HCT116 (cell line): ENCODE measurements at regions not wholly inside any gene's neighbourhood (a gene's known extent, or its start where the extent isn't known, plus 50 kb on each side); places are given as distances from the start of the nearest gene placed in this dataset.

Experiments used
- ATAC-seq: fragments of 200-7000 bp; cut with Tn5 transposase; 2 replicates; pipeline ENCODE4 v1.9.1; 2020; ENCODE audit warnings: mild to moderate bottlenecking, moderate library complexity
- BruUV-seq: library from RNA; stranded (reverse); fragments of 400-500 nt; replicated peaks from 2 replicates; lab custom pipeline; 2021; lab: Mats Ljungman, UMichigan
- CTCF ChIA-PET: fragments of 300-600 bp; sonication (Branson Sonifier 250); formaldehyde crosslinking; loops from one replicate; lab custom pipeline; 2021; ENCODE audit warnings: antibody characterized with exemption; lab: Charles Lee
- POLR2A ChIA-PET: fragments of 300-600, 350-600 bp; sonication (Branson Sonifier 250); formaldehyde crosslinking; loops from one replicate; lab custom pipeline; 2021; ENCODE audit warnings: antibody characterized with exemption; lab: Charles Lee
- RAD21 ChIA-PET, 2 experiments: fragments of 300-600 bp; sonication (Branson Sonifier 250); formaldehyde crosslinking; loops; one replicate each; lab custom pipeline; 2023; ENCODE audit warnings: low total read pairs in 2 of 2; ENCODE audit not compliant: uncharacterized antibody in 2 of 2, unreplicated experiment in 2 of 2, low non-redundant PET in 1 of 2; lab: Charles Lee
- DNase-seq: peaks from one replicate; pipeline ENCODE4 v3.0.0-alpha.2; 2010; ENCODE audit warnings: low read depth, low spot score
- H2AFZ ChIP-seq: fragments of 200-600 bp; shearing (Covaris generic), sonication (generic); 2 replicates; pipeline ENCODE4 v1.6.1; 2017; ENCODE audit warnings: low read depth, mixed run types, mixed read lengths, antibody characterized with exemption, low read length; ENCODE audit not compliant: poor library complexity, severe bottlenecking
- H3K27ac ChIP-seq: 2 replicates; pipeline ENCODE4 v1.5.1; 2012; ENCODE audit warnings: low read depth, low read length
- H3K27me3 ChIP-seq: fragments of 200-600 bp; sonication (generic); 2 replicates; pipeline ENCODE4 v1.6.1; 2016; ENCODE audit warnings: mixed run types, low read length, mixed read lengths; ENCODE audit not compliant: insufficient read depth
- H3K36me3 ChIP-seq, 2 experiments: fragments of 200-500 bp in 1 of 2; fragments of 200-600 bp in 1 of 2; sonication (Bioruptor generic) in 1 of 2; sonication (generic) in 1 of 2; 2 replicates each; pipeline versions ENCODE4 v1.5.1 to v1.6.1; 2014 to 2016; ENCODE audit warnings: low read length in 2 of 2, inconsistent platforms in 1 of 2, mixed read lengths in 1 of 2, mixed run types in 1 of 2; ENCODE audit not compliant: insufficient read depth in 2 of 2, control insufficient read depth in 1 of 2
- H3K4me1 ChIP-seq, 2 experiments: fragments of 200-600 bp in 1 of 2; sonication (generic) in 1 of 2; 2 replicates each; pipeline versions ENCODE4 v1.5.1 to v1.6.1; 2012 to 2017; ENCODE audit warnings: low read length in 2 of 2, inconsistent platforms in 1 of 2, mild to moderate bottlenecking in 1 of 2, mixed read lengths in 1 of 2, mixed run types in 1 of 2, moderate library complexity in 1 of 2; ENCODE audit not compliant: insufficient read depth in 2 of 2, control insufficient read depth in 1 of 2
- H3K4me2 ChIP-seq: fragments of 200-600 bp; sonication (generic); 2 replicates; pipeline ENCODE4 v1.6.1; 2017; ENCODE audit warnings: mixed run types, low read length, mixed read lengths
- H3K4me3 ChIP-seq, 2 experiments: fragments of 200-600 bp in 1 of 2; sonication (generic) in 1 of 2; replicated peaks in 1 of 2; 2 replicates each; pipeline ENCODE4 v1.5.1; 2011 to 2016; ENCODE audit warnings: low read length in 2 of 2, control low read depth in 1 of 2, low read depth in 1 of 2, mild to moderate bottlenecking in 1 of 2, mixed read lengths in 1 of 2, mixed run types in 1 of 2
- H3K79me2 ChIP-seq: fragments of 200-600 bp; sonication (generic); 2 replicates; pipeline ENCODE4 v1.6.1; 2017; ENCODE audit warnings: mild to moderate bottlenecking, mixed run types, low read length, moderate library complexity, mixed read lengths; ENCODE audit not compliant: insufficient read depth
- H3K9ac ChIP-seq: fragments of 200-600 bp; sonication (generic); 2 replicates; pipeline ENCODE4 v1.6.1; 2016; ENCODE audit warnings: low read length, mixed read lengths
- H3K9me2 ChIP-seq: fragments of 200-600 bp; sonication (generic), shearing (Covaris generic); 2 replicates; pipeline ENCODE4 v1.6.1; 2017; ENCODE audit warnings: mixed run types, mild to moderate bottlenecking, moderate library complexity; ENCODE audit not compliant: insufficient read depth
- H3K9me3 ChIP-seq, 2 experiments: fragments of 200-500 bp in 1 of 2; fragments of 200-600 bp in 1 of 2; sonication (Bioruptor generic) in 1 of 2; sonication (generic) in 1 of 2; 2 replicates each; pipeline ENCODE4 v1.6.1; 2014 to 2017; ENCODE audit warnings: low read length in 2 of 2, mixed read lengths in 2 of 2, inconsistent platforms in 1 of 2, low read depth in 1 of 2, mild to moderate bottlenecking in 1 of 2, mixed run types in 1 of 2, moderate library complexity in 1 of 2; ENCODE audit not compliant: control insufficient read depth in 1 of 2, insufficient read depth in 1 of 2
- H4K20me1 ChIP-seq: fragments of 200-600 bp; sonication (generic), shearing (Covaris generic); 2 replicates; pipeline ENCODE4 v1.6.1; 2017; ENCODE audit warnings: mixed run types, mild to moderate bottlenecking, moderate library complexity; ENCODE audit not compliant: insufficient read depth
- ATF3 ChIP-seq: IDR thresholded peaks from 2 replicates; pipeline ENCODE4 v1.6.1; 2012
- CBX3 ChIP-seq: IDR thresholded peaks from 2 replicates; pipeline ENCODE4 v1.6.1; 2012; ENCODE audit warnings: low read depth
- CEBPB ChIP-seq: IDR thresholded peaks from 2 replicates; pipeline ENCODE4 v1.6.1; 2012; ENCODE audit warnings: low read depth
- EGR1 ChIP-seq: IDR thresholded peaks from 2 replicates; pipeline ENCODE4 v1.6.1; 2012; ENCODE audit warnings: low read depth
- EZH2phosphoT487 ChIP-seq: fragments of 200-600 bp; IDR thresholded peaks from 2 replicates; pipeline ENCODE4 v1.6.1; 2018; ENCODE audit warnings: antibody characterized with exemption, borderline replicate concordance
- JUND ChIP-seq: IDR thresholded peaks from 2 replicates; pipeline ENCODE4 v1.6.1; 2012
- MAX ChIP-seq: IDR thresholded peaks from 2 replicates; pipeline ENCODE4 v1.6.1; 2012
- RAD21 ChIP-seq: IDR thresholded peaks from 2 replicates; pipeline ENCODE4 v1.6.1; 2012; ENCODE audit warnings: low read depth, mild to moderate bottlenecking
- SRF ChIP-seq: IDR thresholded peaks from 2 replicates; pipeline ENCODE4 v1.6.1; 2012; ENCODE audit warnings: low read depth
- ZNF274 ChIP-seq: fragments of 200-500 bp; sonication (Bioruptor generic); IDR thresholded peaks from 2 replicates; pipeline ENCODE4 v1.6.1; 2014; ENCODE audit warnings: mild to moderate bottlenecking, low read depth, low read length, inconsistent platforms
- intact Hi-C: fragments of 100-400 bp; cut with micrococcal nuclease; formaldehyde crosslinking; loops from 2 replicates; pipeline ENCODE4 v1.10.0; 2022
- TF ChIP-seq, protein P1 (sequence below), 3 experiments: fragments of 200-600 bp in 1 of 3; sonication (generic) in 1 of 3; IDR thresholded peaks in 2 of 3; conservative IDR thresholded peaks in 1 of 3; 2 replicates each; pipeline ENCODE4 v1.5.1; 2012 to 2017; ENCODE audit warnings: low read depth in 2 of 3, low read length in 2 of 3, antibody characterized with exemption in 1 of 3, borderline replicate concordance in 1 of 3, control low read depth in 1 of 3, mild to moderate bottlenecking in 1 of 3, mixed read lengths in 1 of 3, mixed run types in 1 of 3, moderate library complexity in 1 of 3; ENCODE audit not compliant: insufficient read depth in 1 of 3

DNA sequence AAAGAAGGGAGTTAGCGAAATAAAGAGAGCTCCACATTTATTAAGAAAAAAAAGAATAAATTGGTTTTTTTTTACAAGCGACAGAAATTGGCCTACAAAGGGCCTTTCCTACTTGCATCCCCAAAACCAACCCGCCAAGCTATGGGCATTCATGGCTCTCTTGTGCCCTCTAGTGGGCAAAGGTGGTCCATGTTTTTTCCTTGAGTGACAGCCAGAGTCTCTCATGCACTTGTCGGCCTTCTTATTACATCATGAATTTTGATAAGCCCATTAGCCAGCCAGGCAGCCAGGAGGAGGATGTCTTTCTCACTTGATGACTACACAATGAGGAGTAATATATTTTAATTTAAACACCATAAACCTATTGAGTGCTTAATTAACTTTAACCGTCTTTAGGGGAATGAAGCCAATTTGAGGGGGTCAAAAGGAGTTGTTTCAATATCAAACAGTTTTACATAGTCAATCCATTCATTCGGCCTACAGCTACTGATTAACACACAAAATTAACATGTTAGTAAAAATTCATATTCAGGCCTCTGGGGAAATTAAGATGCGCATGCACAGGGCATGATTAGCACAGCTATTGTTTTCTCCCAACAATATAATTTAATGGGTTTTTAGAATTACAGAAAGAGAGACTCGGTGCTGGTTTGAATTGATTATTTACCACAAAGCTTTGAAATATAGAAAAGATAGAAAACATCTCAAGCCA is 85.5 kb downstream of the RCN1 start:
- no peaks in the 10 kb centered on the region for H3K27me3 ChIP-seq
- CTCF ChIA-PET, result interaction anchor here (0.6 to 3.6 kb wide), 23 partner anchors 9 to 1069 kb away, joined by 3 to 22 read pairs (median 4); partner anchors contain the start of genes DCDC1 and DNAJC24
- TF ChIP-seq ZNF274, result no peak
- TF ChIP-seq CBX3, result peak; percentile 70; the same call in 1 of the 2 replicates
- TF ChIP-seq SRF, result no peak
- TF ChIP-seq ATF3, result no peak
- peak; percentile 93 for TF ChIP-seq RAD21
- TF ChIP-seq JUND, result no peak
- TF ChIP-seq, protein P1, sequence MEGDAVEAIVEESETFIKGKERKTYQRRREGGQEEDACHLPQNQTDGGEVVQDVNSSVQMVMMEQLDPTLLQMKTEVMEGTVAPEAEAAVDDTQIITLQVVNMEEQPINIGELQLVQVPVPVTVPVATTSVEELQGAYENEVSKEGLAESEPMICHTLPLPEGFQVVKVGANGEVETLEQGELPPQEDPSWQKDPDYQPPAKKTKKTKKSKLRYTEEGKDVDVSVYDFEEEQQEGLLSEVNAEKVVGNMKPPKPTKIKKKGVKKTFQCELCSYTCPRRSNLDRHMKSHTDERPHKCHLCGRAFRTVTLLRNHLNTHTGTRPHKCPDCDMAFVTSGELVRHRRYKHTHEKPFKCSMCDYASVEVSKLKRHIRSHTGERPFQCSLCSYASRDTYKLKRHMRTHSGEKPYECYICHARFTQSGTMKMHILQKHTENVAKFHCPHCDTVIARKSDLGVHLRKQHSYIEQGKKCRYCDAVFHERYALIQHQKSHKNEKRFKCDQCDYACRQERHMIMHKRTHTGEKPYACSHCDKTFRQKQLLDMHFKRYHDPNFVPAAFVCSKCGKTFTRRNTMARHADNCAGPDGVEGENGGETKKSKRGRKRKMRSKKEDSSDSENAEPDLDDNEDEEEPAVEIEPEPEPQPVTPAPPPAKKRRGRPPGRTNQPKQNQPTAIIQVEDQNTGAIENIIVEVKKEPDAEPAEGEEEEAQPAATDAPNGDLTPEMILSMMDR (IDR thresholded peaks at IDR 0.05 in 2 of 3, conservative IDR thresholded peaks at IDR 0.05 in 1 of 3; ENCODE audit: borderline replicate concordance in 1 of 3, insufficient read depth in 1 of 3, low read depth in 2 of 3, low read length in 2 of 3), result peak; percentile 77 to 85 (median 81)
- TF ChIP-seq MAX, result no peak
- TF ChIP-seq EZH2phosphoT487, result no peak
- no peak for TF ChIP-seq EGR1
- no peak for TF ChIP-seq CEBPB
- RAD21 ChIA-PET, result interaction anchor here (0.7 to 0.8 kb wide), 2 partner anchors 124 to 774 kb away, joined by 3 to 4 read pairs; no protein-coding TSS in a partner anchor
- no peaks in the 10 kb centered on the region for H3K36me3 ChIP-seq
- H3K27ac ChIP-seq, result no peak overlapping the region
- no peaks in the 10 kb centered on the region for H3K4me1 ChIP-seq
- H3K9ac ChIP-seq, result no peak overlapping the region
- H3K9me2 ChIP-seq, result no peaks in the 10 kb centered on the region
- H3K4me3 ChIP-seq, result no peak overlapping the region
- intact Hi-C loops, result loop anchor here (2.0 to 10.0 kb wide), 5 partner anchors 121 to 832 kb away; no protein-coding TSS in a partner anchor
- BruUV-seq, result no TSS peak
- POLR2A ChIA-PET, result no interaction called here
- H3K9me3 ChIP-seq, result no peaks in the 10 kb centered on the region
- H4K20me1 ChIP-seq, result no peaks in the 10 kb centered on the region
- DNase-seq (peak; percentile 90), ATAC-seq (peak; percentile 83)
- H3K79me2 ChIP-seq, result no peaks in the 10 kb centered on the region
- H3K4me2 ChIP-seq, result no peak overlapping the region
- H2AFZ ChIP-seq, result peak overlapping the region; percentile 80
